ENCODE measurements at regions not wholly inside any gene's neighbourhood (a gene's known extent, or its start where the extent isn't known, plus 50 kb on each side); places are given as distances from the start of the nearest gene placed in this dataset.

- DNase-seq (ENCODE audit: low read depth): no peak
These were observed 51.5 kb upstream of the SLCO3A1 start for GRCh38 chr15:91801836-91802534.

- DNase-seq (ENCODE audit: low read depth): no peak
These were observed 50.2 kb upstream of the SLCO3A1 start for GRCh38 chr15:91803260-91803659.
